GM23338 (cell line): ENCODE measurements at regions not wholly inside any gene's neighbourhood (a gene's known extent, or its start where the extent isn't known, plus 50 kb on each side); places are given as distances from the start of the nearest gene placed in this dataset.

Experiments
- ATAC-seq: fragments of 200-7000 bp; cut with Tn5 transposase; 3 replicates; pipeline ENCODE4 v1.9.1; 2020
- DNase-seq: peaks from one replicate; pipeline ENCODE4 v3.0.0-alpha.2; 2015; ENCODE audit warnings: low spot score
- H2AFZ ChIP-seq: fragments of 200-600 bp; sonication (generic); 2 replicates; pipeline ENCODE4 v1.8.0; 2016; ENCODE audit warnings: antibody characterized with exemption, mild to moderate bottlenecking, moderate library complexity
- H3F3A ChIP-seq: fragments of 200-600 bp; sonication (generic); replicated peaks from 2 replicates; pipeline ENCODE4 v1.8.0; 2017; ENCODE audit warnings: antibody characterized with exemption, mixed run types, low read depth
- H3K27ac ChIP-seq: fragments of 200-600 bp; sonication (generic); 2 replicates; pipeline ENCODE4 v1.6.1; 2016; ENCODE audit warnings: low read depth
- H3K27me3 ChIP-seq: fragments of 200-600 bp; sonication (generic); 2 replicates; pipeline ENCODE4 v1.8.0; 2016; ENCODE audit warnings: mild to moderate bottlenecking, mixed run types, moderate library complexity; ENCODE audit not compliant: insufficient read depth
- H3K36me3 ChIP-seq: fragments of 200-600 bp; sonication (generic); 2 replicates; pipeline ENCODE4 v1.8.0; 2016; ENCODE audit warnings: mild to moderate bottlenecking; ENCODE audit not compliant: insufficient read depth
- H3K4me1 ChIP-seq: fragments of 200-600 bp; sonication (generic); 2 replicates; pipeline ENCODE4 v1.8.0; 2016; ENCODE audit warnings: mild to moderate bottlenecking, moderate library complexity; ENCODE audit not compliant: insufficient read depth
- H3K4me2 ChIP-seq: fragments of 200-600 bp; sonication (generic); 2 replicates; pipeline ENCODE4 v1.7.1; 2017; ENCODE audit warnings: mixed run types
- H3K4me3 ChIP-seq: fragments of 200-600 bp; sonication (generic); 2 replicates; pipeline ENCODE4 v1.6.1; 2016; ENCODE audit warnings: mixed run types
- H3K79me2 ChIP-seq: fragments of 200-600 bp; sonication (generic); replicated peaks from 2 replicates; pipeline ENCODE4 v1.8.0; 2017; ENCODE audit warnings: mild to moderate bottlenecking; ENCODE audit not compliant: insufficient read depth
- H3K9me2 ChIP-seq: fragments of 200-600 bp; sonication (generic); 2 replicates; pipeline ENCODE4 v1.8.0; 2017; ENCODE audit not compliant: insufficient read depth
- H4K20me1 ChIP-seq: fragments of 200-600 bp; sonication (generic); replicated peaks from 2 replicates; pipeline ENCODE4 v1.8.0; 2017; ENCODE audit warnings: mild to moderate bottlenecking; ENCODE audit not compliant: insufficient read depth
- H3K27ac Mint-ChIP-seq: 2 replicates; pipeline ENCODE4 v1.8.0; 2020; ENCODE audit warnings: inconsistent platforms, mild to moderate bottlenecking, moderate library complexity, mixed read lengths
- H3K27me3 Mint-ChIP-seq: 3 replicates; pipeline ENCODE4 v1.8.0; 2022; ENCODE audit warnings: low read depth, mild to moderate bottlenecking, moderate library complexity, mixed read lengths, inconsistent platforms; ENCODE audit not compliant: insufficient read depth, poor library complexity
- H3K36me3 Mint-ChIP-seq: 3 replicates; pipeline ENCODE4 v1.8.0; 2021; ENCODE audit warnings: low read depth, mild to moderate bottlenecking, inconsistent platforms, moderate library complexity, mixed read lengths
- H3K4me1 Mint-ChIP-seq: 3 replicates; pipeline ENCODE4 v1.8.0; 2020; ENCODE audit warnings: mild to moderate bottlenecking, inconsistent platforms, mixed read lengths
- H3K4me3 Mint-ChIP-seq: 3 replicates; pipeline ENCODE4 v1.8.0; 2021; ENCODE audit warnings: moderate library complexity, mild to moderate bottlenecking, inconsistent platforms, mixed read lengths
- H3K9me3 Mint-ChIP-seq: 3 replicates; pipeline ENCODE4 v1.8.0; 2020; ENCODE audit warnings: moderate library complexity, mild to moderate bottlenecking, inconsistent platforms, mixed read lengths
- CREB1 ChIP-seq: fragments of 250-450 bp; sonication (Bioruptor Pico); IDR thresholded peaks from 2 replicates; pipeline ENCODE4 v1.5.0; 2020; ENCODE audit warnings: low read depth, mild to moderate bottlenecking, moderate library complexity
- CTCF ChIP-seq, 2 experiments: fragments of 200-600 bp in 1 of 2; sonication (generic) in 1 of 2; conservative IDR thresholded peaks; 2 replicates each; pipeline versions ENCODE4 v1.5.1 to v1.6.1; 2016 to 2017; ENCODE audit warnings: antibody characterized with exemption in 2 of 2, low read depth in 2 of 2, mild to moderate bottlenecking in 2 of 2, moderate library complexity in 1 of 2
- ETS1 ChIP-seq: IDR thresholded peaks from 2 replicates; pipeline ENCODE4 v1.6.1; 2016; ENCODE audit warnings: antibody characterized with exemption
- EZH2 ChIP-seq: fragments of 200-600 bp; sonication (generic); IDR thresholded peaks from one replicate; pipeline ENCODE4 v1.8.0; 2017; ENCODE audit warnings: antibody characterized with exemption, mild to moderate bottlenecking, low read depth; ENCODE audit not compliant: unreplicated experiment
- EZH2phosphoT487 ChIP-seq: fragments of 200-600 bp; sonication (generic); IDR thresholded peaks from one replicate; pipeline ENCODE4 v1.8.1; 2018; ENCODE audit warnings: antibody characterized with exemption; ENCODE audit not compliant: unreplicated experiment
- JUNB ChIP-seq: IDR thresholded peaks from one replicate; pipeline ENCODE4 v1.6.1; 2016; ENCODE audit warnings: antibody characterized with exemption; ENCODE audit not compliant: unreplicated experiment
- NANOG ChIP-seq: IDR thresholded peaks from 2 replicates; pipeline ENCODE4 v1.6.1; 2016; ENCODE audit warnings: antibody characterized with exemption, borderline replicate concordance
- POLR2AphosphoS5 ChIP-seq: IDR thresholded peaks from 2 replicates; pipeline ENCODE4 v1.6.1; 2016; ENCODE audit warnings: antibody characterized with exemption, low read depth
- STAT1 ChIP-seq: IDR thresholded peaks from one replicate; pipeline ENCODE4 v1.6.1; 2016; ENCODE audit warnings: antibody characterized with exemption; ENCODE audit not compliant: unreplicated experiment
- ZNF114 ChIP-seq: fragments of 250-450 bp; sonication (Bioruptor Pico); IDR thresholded peaks from 2 replicates; pipeline ENCODE4 v1.5.0; 2020; ENCODE audit warnings: mild to moderate bottlenecking, moderate library complexity
- ZNF331 ChIP-seq: fragments of 250-450 bp; sonication (Bioruptor Pico); IDR thresholded peaks from 2 replicates; pipeline ENCODE4 v1.5.0; 2020; ENCODE audit warnings: low read depth, mild to moderate bottlenecking, moderate library complexity
- ZNF462 ChIP-seq: fragments of 250-450 bp; sonication (Bioruptor Pico); IDR thresholded peaks from 2 replicates; pipeline ENCODE4 v1.5.0; 2020; ENCODE audit warnings: mild to moderate bottlenecking, moderate library complexity
- TF ChIP-seq, protein P1 (sequence below): IDR thresholded peaks from one replicate; pipeline ENCODE4 v1.6.1; 2018; ENCODE audit warnings: antibody characterized with exemption; ENCODE audit not compliant: unreplicated experiment

- Histone ChIP-seq H3K4me2 (no peak overlapping the region), H3K4me1 (no peaks in the 10 kb centered on the region), H3K27me3 (no peaks in the 10 kb centered on the region), H3F3A (no peaks in the 10 kb centered on the region), H4K20me1 (no peaks in the 10 kb centered on the region), H2AFZ (no peak overlapping the region), H3K9me2 (0 out of 2 replicates have a peak, but pooled peaks cover 2% of the 10 kb centered on the region), H3K27ac (no peak overlapping the region), H3K36me3 (no peaks in the 10 kb centered on the region), H3K4me3 (no peak overlapping the region), H3K79me2 (no peaks in the 10 kb centered on the region)
- DNase-seq: no peak
- Mint-ChIP-seq H3K27ac (no peak overlapping the region), H3K36me3 (no peaks in the 10 kb centered on the region), H3K27me3 (no peaks in the 10 kb centered on the region), H3K4me1 (peaks cover 10% of the 10 kb centered on the region; the same call in 2 of the 3 replicates), H3K9me3 (no peaks in the 10 kb centered on the region), H3K4me3 (no peak overlapping the region)
- ATAC-seq: no peak
- TF ChIP-seq EZH2 (no peak), CTCF (conservative IDR thresholded peaks at IDR 0.05; ENCODE audit: low read depth in 2 of 2) (no peak), STAT1 (no peak), EZH2phosphoT487 (no peak), CREB1 (CRISPR knock-in tag) (no peak), ETS1 (no peak), NANOG (no peak), JUNB (no peak), ZNF114 (CRISPR knock-in tag) (no peak), ZNF462 (CRISPR knock-in tag) (no peak), POLR2AphosphoS5 (no peak), ZNF331 (CRISPR knock-in tag) (no peak)
- TF ChIP-seq, protein P1, sequence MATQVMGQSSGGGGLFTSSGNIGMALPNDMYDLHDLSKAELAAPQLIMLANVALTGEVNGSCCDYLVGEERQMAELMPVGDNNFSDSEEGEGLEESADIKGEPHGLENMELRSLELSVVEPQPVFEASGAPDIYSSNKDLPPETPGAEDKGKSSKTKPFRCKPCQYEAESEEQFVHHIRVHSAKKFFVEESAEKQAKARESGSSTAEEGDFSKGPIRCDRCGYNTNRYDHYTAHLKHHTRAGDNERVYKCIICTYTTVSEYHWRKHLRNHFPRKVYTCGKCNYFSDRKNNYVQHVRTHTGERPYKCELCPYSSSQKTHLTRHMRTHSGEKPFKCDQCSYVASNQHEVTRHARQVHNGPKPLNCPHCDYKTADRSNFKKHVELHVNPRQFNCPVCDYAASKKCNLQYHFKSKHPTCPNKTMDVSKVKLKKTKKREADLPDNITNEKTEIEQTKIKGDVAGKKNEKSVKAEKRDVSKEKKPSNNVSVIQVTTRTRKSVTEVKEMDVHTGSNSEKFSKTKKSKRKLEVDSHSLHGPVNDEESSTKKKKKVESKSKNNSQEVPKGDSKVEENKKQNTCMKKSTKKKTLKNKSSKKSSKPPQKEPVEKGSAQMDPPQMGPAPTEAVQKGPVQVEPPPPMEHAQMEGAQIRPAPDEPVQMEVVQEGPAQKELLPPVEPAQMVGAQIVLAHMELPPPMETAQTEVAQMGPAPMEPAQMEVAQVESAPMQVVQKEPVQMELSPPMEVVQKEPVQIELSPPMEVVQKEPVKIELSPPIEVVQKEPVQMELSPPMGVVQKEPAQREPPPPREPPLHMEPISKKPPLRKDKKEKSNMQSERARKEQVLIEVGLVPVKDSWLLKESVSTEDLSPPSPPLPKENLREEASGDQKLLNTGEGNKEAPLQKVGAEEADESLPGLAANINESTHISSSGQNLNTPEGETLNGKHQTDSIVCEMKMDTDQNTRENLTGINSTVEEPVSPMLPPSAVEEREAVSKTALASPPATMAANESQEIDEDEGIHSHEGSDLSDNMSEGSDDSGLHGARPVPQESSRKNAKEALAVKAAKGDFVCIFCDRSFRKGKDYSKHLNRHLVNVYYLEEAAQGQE: no peak
Observed at GRCh38 chr2:129729646-129730045, 249.8 kb upstream of the RAB6C start.
